EH (cell line): ENCODE measurements at regions not wholly inside any gene's neighbourhood (a gene's known extent, or its start where the extent isn't known, plus 50 kb on each side); places are given as distances from the start of the nearest gene placed in this dataset.

ENCODE experiments used
- DNase-seq: peaks from one replicate; pipeline ENCODE4 v3.0.0-alpha.2; 2015; ENCODE audit warnings: low read depth

- no peak for DNase-seq
Measured at GRCh38 chr11:42047637-42048555, 588.4 kb upstream of the LRRC4C start.

DNA sequence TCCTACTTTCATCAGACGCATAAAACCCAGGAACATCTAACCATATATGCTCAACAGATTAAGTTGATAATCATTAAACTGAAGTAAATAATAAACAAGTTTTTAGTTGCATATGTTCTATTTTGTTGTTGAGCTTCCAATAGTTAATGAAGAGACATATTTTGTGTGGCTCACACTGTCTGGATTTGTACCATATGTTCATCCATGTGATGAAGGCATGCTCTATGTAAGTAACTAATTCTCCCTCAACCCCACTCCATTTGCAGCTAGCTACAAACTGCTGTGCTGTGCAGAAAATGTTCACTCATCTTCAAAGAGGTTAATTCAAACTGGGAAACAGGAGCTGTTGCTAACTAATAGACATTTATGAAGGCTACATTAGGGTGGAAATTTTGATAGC lies 589.7 kb upstream of the LRRC4C start:
- no peak for DNase-seq

DNA sequence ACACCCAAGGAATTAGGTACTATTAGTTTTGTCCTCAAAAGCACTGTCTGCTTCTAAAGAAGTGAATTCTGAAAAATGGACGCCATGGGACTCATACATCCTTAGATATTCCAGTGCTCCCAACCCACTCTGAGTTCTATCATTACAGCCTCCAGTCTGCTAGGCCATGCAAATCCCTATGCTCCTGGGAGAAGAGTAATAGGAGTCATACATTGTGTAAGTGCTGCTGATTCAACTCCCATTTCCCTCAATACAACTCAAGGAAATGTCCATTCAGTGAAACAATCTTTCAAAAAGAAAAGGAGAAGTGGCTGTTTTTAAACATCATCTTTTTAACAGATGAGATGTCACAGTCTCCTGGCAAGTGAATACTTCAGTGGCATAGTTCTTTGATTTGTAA lies 590.2 kb upstream of the LRRC4C start:
- peak; percentile 17 for DNase-seq

DNA sequence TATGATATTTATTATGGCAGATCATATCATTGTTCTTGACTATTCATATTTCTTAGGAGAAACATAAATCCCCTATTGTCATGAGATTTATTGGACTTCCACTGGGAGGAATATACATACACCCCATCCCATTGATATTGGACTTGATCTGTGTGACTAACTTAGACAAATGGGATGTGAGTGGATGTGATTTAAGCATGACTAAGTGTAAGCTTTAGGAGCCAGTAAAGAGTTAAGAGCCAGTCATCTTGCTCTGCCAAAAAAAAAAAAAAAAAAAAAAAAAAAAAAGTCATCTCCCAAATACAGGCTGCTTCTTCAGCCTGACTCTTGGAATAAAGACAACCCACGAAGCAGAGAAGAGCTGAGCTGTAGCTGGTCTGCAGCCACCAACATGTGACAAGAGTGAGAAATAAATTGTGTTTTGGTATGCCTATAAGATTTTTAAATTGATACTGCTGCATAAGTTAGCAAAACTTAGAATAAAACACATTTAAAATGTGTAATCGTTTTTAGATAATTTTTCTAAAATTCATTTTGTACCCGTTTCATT lies 595.0 kb upstream of the LRRC4C start:
- DNase-seq: peak; percentile 11

DNA sequence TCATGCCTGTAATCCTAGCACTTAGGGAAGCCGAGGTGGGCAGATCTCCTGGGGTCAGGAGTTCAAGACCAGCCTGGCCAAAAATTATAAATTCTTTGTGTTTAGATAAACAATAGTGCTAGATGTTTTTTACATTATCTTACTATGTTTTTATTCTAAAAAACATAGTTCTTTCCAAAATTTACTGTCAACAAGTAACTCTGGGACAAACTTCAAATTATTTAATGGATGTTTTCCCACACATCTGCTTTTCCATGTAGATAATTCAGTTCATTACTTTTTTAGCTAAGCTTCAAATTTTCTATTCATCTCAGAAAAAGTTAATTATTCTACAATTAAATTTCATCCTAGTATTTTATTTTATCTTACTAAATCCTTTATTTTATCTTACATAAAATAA lies 596.2 kb upstream of the LRRC4C start:
- no peak for DNase-seq

DNA sequence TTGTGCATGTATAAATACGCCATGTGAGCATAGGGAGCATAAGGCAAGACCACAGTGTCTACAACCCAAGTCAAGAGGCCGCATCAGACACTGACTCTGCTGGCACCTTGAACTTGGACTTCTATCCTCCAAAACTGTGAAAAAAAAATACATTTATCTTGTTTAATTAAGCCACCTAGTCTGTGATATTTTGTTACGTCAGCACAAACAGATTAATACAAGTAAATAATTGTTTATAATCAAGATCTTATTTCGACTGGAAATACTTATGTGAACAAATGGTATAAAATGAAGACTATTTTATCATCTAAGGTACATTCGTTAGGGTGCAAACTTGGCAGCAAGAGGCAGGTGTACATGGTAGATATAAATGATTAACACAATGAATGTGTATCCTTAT lies 599.3 kb upstream of the LRRC4C start:
- no peak for DNase-seq

DNA sequence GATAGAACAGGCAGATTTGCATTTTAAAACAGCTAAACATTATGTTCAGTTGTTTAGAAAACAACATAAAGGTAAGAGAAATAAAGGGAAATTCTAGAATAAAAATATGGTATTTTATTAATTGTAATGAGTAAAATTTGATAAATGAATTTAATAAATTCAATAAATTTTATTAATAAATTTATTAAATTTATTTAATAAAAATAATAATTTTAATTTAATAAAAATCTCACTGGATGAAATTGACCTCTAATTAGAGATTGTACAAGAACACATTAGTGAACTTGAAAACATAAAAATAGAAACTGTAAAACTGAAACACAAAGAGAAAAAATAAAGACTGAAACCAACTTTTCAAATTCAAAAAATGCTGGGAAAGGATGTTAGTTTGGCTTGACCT lies 605.7 kb upstream of the LRRC4C start:
- no peak for DNase-seq

GRCh38 chr11:42066113-42066512 lies 606.7 kb upstream of the LRRC4C start:
- peak; percentile 33 for DNase-seq

DNA sequence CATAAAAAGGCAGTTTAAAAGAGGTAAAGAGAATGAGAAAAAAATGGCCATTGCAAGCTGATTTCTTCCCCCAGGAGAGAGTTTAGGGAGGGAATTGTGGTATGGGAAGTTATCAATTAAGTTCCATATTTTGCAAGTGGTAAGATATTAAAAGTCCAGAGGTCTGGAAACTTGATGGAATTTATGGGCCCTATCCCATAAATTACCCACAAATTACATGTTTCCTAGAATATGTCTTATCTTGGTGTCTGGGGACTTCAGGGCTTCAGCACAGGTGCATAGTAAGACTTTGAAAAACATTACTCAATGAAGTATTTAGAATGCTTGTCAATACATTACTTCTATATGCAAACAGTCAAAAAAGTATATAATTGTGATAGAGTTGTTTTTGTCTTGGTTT lies 614.9 kb upstream of the LRRC4C start:
- DNase-seq: no peak

DNA sequence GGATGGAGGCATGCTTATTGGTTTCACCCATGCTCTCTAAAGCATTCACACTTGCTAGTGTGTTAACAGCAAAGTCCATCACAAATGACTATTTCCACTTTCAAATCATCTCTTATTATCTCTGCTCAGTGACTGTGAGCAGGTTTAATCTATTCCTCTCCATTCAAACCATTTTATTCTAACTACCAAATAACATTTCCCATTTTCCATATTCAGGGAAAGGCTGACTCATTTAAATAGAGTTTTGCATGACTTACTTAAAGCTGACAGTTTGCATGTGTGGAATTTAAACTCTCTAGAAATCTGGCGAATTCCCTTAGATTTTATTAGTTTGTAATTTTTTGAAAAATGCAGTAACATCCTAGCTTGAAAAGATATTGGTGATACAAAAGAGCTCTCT lies 615.7 kb upstream of the LRRC4C start:
- DNase-seq: peak; percentile 9

DNA sequence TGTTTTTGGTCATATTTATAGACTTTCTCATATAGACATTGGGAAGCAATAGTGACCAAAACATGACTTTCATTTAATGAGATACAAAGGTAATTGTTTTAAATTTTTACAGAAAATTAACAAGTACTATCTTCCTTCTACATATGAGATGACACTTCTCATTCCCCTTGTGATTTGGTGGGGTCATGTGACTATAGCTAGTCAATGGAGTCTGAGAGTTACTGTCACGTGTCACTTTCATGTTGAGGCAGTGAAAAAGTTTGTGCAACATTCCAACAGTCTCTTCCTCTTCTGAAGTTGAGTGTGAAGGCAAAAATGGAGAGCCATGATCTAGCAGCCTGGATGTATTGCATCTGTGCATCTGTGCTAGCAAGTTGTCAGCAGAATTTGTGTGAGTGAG lies 618.3 kb upstream of the LRRC4C start:
- DNase-seq: no peak

DNA sequence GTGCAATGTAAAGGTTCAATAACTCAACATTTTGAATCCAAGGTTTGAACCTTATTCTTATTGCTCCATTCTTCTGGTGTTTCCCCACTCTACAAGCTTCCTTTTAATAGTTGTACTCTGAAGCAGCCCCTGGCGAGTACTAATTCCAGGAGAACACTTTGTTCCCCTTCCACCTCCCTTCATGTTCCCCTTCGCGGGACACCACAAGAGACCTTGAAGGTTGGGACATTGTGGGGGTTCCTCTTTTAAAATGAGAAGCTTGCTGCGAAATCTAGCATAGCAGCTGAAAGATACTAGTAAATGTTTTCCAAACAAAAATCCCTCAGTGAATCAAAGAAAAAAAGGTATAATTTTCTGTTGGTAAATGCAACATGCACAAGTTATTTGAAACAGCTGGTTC lies 626.3 kb upstream of the LRRC4C start:
- no peak for DNase-seq

DNA sequence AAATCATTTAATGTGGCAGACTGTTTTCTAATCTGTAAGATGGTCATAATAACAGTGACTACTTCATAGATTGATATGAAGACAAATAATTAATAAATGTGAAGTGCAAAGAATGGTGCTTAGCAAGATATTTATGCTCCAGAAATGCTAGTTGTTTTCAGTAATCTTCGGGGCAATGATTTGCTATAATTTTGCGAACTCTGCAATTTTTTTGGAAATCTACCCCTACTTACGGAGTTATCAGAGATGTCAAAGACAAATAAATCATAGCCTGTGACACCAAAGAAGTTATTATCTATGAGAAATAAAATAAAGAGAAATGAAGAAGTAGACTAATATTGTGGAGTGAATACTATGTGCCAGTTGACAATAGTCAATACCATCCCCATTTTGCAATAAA lies 634.1 kb upstream of the LRRC4C start:
- no peak for DNase-seq

GRCh38 chr11:42098075-42098474 lies 638.6 kb upstream of the LRRC4C start:
- no peak for DNase-seq

DNA sequence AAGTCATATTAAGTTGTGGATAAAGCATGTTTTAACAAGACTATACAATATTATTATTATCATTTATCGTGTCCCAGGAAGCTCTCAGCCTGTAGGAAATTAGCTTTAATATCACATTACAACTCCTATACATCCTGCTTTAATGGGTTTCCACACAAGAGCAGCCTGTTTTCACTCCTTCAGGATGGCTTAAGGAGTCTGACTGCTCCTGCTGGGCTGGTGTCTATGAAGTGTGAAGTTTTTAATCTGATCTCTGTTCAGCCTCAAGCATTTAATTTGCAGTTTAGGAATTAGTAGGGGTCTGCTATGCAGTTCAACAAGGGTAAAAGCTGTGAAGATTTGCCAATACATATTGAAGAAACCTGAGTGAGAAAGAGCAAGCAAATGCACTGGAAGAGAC lies 653.4 kb upstream of the LRRC4C start:
- DNase-seq: no peak

DNA sequence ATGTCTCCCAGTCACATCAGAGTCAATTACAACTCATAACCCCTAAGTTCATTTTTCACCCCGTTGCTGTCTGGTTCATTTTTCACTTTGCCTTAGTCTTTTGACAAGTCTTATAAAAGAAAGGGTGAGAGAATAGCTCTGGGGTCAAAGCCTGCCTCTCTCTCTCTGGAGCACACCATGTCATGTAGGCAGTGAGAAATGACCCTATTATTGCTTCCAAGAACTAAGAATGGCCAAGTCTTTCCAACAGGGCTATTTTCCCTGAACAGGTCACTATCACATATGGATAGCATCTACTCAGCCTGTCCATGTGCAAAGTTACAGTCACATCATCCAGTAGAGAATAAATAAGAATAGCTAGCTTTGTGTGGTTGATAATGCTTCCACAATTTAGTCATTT lies 655.5 kb upstream of the LRRC4C start:
- DNase-seq: no peak

- DNase-seq: no peak
Measured at GRCh38 chr11:42138454-42138853, 679.0 kb upstream of the LRRC4C start.

DNA sequence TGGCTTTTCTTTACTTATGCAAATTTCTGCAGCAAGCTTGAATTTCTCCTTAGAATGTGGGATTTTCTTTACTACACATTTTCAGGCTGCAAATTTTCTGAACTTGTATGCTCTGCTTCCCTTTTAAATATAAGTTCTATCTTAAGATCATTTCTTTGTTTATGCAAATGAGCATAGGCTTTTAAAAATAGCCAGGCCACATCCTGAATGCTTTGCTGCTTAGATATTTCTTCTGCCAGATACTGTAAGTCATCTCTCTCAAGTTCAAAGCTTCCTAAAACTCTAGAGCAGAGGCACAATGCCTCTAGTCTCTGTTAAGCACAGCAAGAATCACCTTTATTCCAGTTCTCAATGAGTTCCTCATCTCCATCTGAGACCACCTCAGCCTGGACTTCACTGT lies 685.9 kb upstream of the LRRC4C start:
- DNase-seq: peak; percentile 58

DNA sequence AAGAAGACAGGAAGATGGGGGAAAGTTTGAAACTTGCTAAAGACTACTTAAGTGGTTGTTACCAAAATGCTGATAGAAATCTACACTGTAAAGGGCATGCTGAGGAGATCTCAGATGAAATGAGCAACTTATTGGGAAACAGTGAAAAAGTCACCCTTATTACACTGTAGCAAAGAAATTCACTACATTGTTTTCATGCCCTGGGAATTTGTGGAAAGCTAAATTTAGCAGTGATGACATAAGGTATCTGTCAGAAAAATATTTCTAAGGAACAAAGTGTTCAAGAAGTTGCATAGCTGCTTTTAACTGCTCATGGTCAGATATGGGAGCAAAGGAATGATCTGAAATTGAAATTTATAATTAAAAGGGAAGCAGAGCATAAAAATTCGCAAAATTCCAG lies 702.4 kb upstream of the LRRC4C start:
- DNase-seq: peak; percentile 89

DNA sequence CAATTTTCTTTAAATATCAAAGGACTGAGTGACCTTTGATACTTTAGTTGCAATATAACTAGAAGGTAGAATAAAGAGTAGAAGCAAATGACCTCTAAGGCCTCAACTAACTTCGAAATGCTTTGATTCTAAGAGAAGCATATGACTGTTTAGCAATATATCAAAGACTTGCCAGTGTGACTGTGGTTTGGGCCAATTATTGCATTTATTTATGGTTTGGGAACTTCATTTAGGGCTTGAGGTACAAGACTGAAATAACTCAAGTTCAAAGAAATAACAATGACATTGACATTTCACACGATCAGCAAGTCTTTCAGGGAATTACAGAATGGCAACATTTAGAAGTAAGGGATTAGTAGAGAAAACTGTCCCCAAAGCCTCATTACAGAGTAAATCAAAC lies 709.7 kb upstream of the LRRC4C start:
- DNase-seq: no peak

DNA sequence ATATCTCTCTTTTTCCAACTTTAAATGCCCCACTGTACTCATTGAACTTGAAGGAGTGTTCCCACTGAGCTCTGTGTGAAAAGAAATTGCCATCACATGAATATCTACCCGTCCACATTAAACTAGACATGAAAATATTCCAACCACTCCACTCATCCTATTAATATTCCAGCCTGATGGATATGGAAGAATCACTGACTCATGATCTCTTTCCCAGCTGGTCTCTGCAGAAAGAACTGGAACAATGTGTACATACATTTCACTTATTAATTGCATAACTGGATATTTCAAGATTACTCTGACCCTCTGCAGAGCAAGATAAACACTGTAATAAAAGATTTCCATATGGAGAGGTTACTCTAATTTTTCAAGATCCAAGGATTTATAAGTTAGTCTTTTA lies 711.1 kb upstream of the LRRC4C start:
- peak; percentile 70 for DNase-seq

- peak; percentile 20 for DNase-seq
Measured at GRCh38 chr11:42171046-42171445, 711.6 kb upstream of the LRRC4C start.

GRCh38 chr11:42172441-42172840 lies 713.0 kb upstream of the LRRC4C start:
- no peak for DNase-seq

DNA sequence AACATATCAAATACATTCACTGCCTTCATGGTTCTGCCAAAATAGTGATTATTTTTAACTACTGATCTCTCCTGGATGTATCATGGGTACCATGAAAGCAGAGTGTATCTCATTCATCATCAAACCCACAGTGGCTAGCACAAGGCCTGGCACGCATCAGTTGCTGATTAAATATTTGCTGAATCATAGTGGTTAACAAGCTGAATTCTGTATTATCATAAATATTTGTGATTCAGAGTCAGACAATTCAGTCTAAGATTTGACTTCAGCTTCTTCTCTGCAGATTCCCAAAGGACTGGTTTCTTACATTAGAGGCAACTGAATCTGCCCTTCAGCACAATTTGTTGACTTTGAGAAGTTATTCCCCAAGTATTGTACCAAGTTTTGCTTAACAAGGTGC lies 715.8 kb upstream of the LRRC4C start:
- DNase-seq: peak; percentile 92
